AG04449 (cell line): ENCODE measurements at regions not wholly inside any gene's neighbourhood (a gene's known extent, or its start where the extent isn't known, plus 50 kb on each side); places are given as distances from the start of the nearest gene placed in this dataset.

Experiments
- CTCF ChIA-PET: fragments of 350-600 bp; formaldehyde crosslinking; extraction: SDS; loops from one replicate; lab custom pipeline; 2021; ENCODE audit warnings: antibody characterized with exemption; lab: Yijun Ruan, JAX
- POLR2A ChIA-PET: fragments of 400-600, 350-600 bp; formaldehyde crosslinking; extraction: SDS; loops from one replicate; lab custom pipeline; 2020; ENCODE audit warnings: antibody characterized with exemption, inconsistent platforms; lab: Yijun Ruan, JAX
- DNase-seq: peaks from one replicate; pipeline ENCODE4 v3.0.0-alpha.2; 2010; ENCODE audit warnings: low read depth, low spot score
- H3K4me3 ChIP-seq: 2 replicates; pipeline ENCODE4 v1.5.1; 2011; ENCODE audit warnings: low read depth, mild to moderate bottlenecking, control low read depth, low read length
- TF ChIP-seq, protein P1 (sequence below): IDR thresholded peaks from one replicate; pipeline ENCODE4 v1.5.1; 2011; ENCODE audit warnings: mild to moderate bottlenecking, moderate library complexity, low read length, control low read depth, inconsistent platforms; ENCODE audit not compliant: insufficient read depth; ENCODE audit errors: missing control alignments

DNA sequence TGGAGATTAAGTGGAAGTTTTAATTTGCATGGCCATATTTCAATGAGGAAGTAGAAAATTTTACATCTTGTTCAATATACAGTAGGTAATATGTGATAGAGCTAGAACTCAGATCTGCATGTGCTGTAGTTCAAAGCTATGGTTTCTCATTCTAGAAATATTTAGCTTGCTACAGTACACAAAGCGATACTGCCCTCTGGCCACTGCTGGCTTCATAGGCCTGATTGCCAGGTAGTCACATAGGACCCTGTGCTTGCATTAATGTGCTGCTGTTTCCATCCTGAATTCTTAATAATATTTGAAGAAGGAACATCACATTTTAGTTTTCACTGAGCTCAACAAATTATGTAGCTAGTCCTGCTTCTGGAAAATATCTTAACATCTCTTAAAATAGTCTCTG lies 87.0 kb downstream of the PLSCR2 start:
- TF ChIP-seq, protein P1, sequence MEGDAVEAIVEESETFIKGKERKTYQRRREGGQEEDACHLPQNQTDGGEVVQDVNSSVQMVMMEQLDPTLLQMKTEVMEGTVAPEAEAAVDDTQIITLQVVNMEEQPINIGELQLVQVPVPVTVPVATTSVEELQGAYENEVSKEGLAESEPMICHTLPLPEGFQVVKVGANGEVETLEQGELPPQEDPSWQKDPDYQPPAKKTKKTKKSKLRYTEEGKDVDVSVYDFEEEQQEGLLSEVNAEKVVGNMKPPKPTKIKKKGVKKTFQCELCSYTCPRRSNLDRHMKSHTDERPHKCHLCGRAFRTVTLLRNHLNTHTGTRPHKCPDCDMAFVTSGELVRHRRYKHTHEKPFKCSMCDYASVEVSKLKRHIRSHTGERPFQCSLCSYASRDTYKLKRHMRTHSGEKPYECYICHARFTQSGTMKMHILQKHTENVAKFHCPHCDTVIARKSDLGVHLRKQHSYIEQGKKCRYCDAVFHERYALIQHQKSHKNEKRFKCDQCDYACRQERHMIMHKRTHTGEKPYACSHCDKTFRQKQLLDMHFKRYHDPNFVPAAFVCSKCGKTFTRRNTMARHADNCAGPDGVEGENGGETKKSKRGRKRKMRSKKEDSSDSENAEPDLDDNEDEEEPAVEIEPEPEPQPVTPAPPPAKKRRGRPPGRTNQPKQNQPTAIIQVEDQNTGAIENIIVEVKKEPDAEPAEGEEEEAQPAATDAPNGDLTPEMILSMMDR: peak; percentile 23
- POLR2A ChIA-PET: no interaction called here
- CTCF ChIA-PET: interaction anchor here (1.0 to 1.6 kb wide), 6 partner anchors 8 to 195 kb away, joined by 3 to 6 read pairs (median 4); no protein-coding TSS in a partner anchor
- H3K4me3 ChIP-seq: no peak overlapping the region
- no peak for DNase-seq

DNA sequence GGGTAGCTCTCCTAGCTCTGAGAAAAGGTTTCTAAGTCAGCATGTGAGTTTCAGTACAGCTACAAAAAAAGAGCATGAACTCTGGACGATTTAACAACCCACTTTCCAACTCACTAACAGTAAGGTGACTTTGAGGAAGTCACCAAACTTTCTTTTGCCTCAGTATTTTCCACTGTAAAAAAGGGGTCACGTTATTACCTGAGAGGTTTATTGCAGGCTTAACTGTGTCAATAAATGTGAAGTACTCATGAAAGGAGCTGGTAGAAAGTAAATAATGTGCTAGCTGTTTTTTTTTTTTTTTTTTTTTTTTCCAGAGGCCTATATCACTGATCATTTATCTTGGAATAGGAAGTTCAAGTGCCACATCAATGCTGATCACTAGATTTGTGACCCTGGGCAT lies 89.3 kb downstream of the PLSCR2 start:
- DNase-seq: no peak
- ChIA-PET POLR2A (interaction anchor here (0.7 kb wide), 1 partner anchor 26 kb away, joined by 3 read pairs; no protein-coding TSS in a partner anchor), CTCF (interaction anchor here (1.9 kb wide), 1 partner anchor 190 kb away, joined by 5 read pairs; no protein-coding TSS in a partner anchor)
- H3K4me3 ChIP-seq: no peak overlapping the region
- TF ChIP-seq, protein P1: no peak

DNA sequence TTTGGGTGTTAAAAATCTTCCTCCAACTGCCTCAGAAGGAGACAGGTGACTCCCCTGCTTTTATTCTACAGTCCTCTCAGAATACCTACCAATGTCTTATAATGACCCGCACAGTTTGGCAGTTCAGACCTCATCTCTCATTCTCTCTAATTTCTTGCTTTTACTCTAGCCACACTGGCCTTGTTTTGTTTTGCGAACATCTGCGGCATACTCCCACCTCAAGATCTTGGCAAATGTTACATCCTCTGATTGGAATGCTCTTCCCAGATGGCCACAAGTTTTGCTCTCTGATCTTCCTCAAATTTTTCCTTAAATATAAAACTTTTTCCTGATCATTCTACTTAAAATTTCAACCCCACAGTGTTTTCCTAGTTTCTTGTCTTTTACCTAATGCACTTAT lies 94.1 kb downstream of the PLSCR2 start:
- H3K4me3 ChIP-seq: no peak overlapping the region
- CTCF ChIA-PET: no interaction called here
- POLR2A ChIA-PET: no interaction called here
- TF ChIP-seq, protein P1: no peak
- DNase-seq: no peak

DNA sequence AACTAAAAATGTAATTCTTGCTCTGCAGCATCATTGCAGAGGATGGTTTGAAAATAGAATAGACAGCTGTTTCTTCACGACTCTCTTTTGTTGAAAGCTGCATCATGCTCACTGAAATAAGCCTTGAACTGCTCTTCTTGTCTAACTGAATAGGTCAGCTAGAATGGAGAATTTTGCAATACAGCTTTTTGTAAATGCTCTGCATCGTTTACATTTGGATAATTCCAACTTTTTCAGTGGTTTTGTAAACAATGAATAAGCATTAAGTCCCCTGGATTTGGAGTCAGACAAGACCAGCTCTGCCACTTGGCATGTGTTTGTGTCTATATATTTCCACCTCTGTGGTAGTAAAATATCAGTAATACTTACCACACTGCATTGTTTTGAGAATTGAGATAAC lies 95.2 kb downstream of the PLSCR2 start:
- no peak for DNase-seq
- no peak overlapping the region for H3K4me3 ChIP-seq
- ChIA-PET POLR2A (no interaction called here), CTCF (no interaction called here)
- TF ChIP-seq, protein P1: no peak

DNA sequence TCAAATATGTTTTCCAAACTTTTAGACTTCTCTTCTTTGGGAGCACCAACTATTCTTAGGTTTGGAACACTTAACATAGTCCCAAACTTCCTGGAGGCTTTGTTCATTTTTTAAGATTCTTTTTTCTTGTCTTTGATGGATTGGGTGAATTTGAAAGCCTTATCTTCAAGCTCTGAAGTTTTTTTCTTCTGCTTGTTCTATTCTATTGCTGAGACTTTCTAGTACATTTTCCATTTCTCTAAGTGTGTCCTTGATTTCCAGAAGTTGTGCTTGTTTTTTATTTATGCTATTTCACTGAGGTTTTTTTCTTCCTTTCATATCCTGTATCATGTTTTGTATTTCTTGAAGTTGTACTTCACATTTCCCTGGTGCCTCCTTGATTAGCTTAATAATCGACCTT lies 97.5 kb downstream of the PLSCR2 start:
- TF ChIP-seq, protein P1: no peak
- DNase-seq: no peak
- ChIA-PET POLR2A (no interaction called here), CTCF (no interaction called here)
- H3K4me3 ChIP-seq: no peak overlapping the region

DNA sequence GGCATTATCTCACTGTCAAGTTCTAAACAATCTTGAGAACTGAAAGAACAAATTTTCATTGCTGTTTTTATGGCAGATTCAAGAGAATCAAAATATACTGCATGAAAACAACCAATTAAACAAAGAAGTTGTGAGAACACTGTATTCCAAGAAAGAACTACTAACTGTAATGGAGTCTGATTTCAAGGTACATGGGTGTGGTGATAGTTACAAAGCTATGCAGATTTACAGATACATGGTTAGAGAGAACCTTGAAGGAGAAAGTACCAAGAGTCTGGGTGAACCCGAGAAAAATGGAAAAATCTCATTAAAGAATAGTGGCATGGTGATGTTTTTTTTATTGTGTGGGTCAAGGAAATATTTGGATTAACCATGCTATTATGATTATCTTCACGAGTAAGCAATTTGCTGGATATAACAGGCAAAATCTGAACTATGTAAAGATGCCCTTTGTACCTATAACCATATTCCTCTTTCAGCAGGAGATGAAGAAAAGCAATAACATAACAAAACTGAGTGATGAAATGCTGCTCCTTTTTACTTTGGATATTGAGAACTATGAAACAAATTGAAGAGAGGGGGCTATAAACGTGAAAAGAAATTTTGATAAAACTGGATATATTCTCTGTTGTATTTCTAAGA lies 100.4 kb downstream of the PLSCR2 start:
- no peak overlapping the region for H3K4me3 ChIP-seq
- ChIA-PET POLR2A (no interaction called here), CTCF (interaction anchor here (1.2 kb wide), 1 partner anchor 13 kb away, joined by 4 read pairs; no protein-coding TSS in a partner anchor)
- DNase-seq: no peak
- TF ChIP-seq, protein P1: no peak
